ENCODE measurements at regions not wholly inside any gene's neighbourhood (a gene's known extent, or its start where the extent isn't known, plus 50 kb on each side); places are given as distances from the start of the nearest gene placed in this dataset.

DNA sequence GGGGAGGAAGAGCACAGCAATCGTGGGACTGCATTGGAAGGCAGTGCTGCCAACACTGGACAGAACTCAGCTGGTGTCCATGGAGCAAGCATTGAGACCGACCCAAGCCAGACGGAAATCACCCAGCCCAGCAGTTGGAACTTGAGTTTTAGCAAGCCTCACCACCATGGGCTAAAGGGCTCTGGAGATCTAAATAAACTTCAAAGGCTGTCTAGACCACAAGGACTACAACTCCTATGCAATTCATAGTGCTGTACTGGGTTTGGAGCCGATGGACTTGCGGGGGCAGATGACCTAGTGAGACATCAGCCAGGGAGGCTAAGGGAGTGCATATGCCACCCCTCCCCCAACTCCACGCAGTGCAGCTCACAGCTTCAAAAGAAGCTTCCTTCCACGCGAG lies 243.6 kb upstream of the SLC39A10 start:
- H3K36me3 ChIP-seq (ENCODE audit: insufficient read depth, low read length) = no peaks in the 10 kb centered on the region
- no peak overlapping the region for H3K4me3 ChIP-seq (ENCODE audit: low read length, poor library complexity, severe bottlenecking)
- H3K9ac ChIP-seq (ENCODE audit: low read depth, low read length, poor library complexity, severe bottlenecking) = peak overlapping the region; percentile 24
- H3K79me2 ChIP-seq (ENCODE audit: insufficient read depth, low read length) = no peaks in the 10 kb centered on the region
- peak overlapping the region; percentile 37 for H3K4me2 ChIP-seq (ENCODE audit: low read depth, low read length, poor library complexity, severe bottlenecking)
- H3K9me2 ChIP-seq (replicated peaks; ENCODE audit: low read depth, low read length) = no peaks in the 10 kb centered on the region
- TF ChIP-seq EZH2phosphoT487 (IDR thresholded peaks at IDR 0.05; ENCODE audit: borderline replicate concordance) = no peak
- TF ChIP-seq, protein P1, sequence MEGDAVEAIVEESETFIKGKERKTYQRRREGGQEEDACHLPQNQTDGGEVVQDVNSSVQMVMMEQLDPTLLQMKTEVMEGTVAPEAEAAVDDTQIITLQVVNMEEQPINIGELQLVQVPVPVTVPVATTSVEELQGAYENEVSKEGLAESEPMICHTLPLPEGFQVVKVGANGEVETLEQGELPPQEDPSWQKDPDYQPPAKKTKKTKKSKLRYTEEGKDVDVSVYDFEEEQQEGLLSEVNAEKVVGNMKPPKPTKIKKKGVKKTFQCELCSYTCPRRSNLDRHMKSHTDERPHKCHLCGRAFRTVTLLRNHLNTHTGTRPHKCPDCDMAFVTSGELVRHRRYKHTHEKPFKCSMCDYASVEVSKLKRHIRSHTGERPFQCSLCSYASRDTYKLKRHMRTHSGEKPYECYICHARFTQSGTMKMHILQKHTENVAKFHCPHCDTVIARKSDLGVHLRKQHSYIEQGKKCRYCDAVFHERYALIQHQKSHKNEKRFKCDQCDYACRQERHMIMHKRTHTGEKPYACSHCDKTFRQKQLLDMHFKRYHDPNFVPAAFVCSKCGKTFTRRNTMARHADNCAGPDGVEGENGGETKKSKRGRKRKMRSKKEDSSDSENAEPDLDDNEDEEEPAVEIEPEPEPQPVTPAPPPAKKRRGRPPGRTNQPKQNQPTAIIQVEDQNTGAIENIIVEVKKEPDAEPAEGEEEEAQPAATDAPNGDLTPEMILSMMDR (conservative IDR thresholded peaks at IDR 0.05; ENCODE audit: low read length) = no peak
- H3K27me3 ChIP-seq (ENCODE audit: insufficient read depth, low read length, poor library complexity, severe bottlenecking) = no peaks in the 10 kb centered on the region
- no peaks in the 10 kb centered on the region for H3F3A ChIP-seq (ENCODE audit: low read depth)
- H4K20me1 ChIP-seq (ENCODE audit: insufficient read depth, low read length, poor library complexity, severe bottlenecking) = no peaks in the 10 kb centered on the region
- H2AFZ ChIP-seq (ENCODE audit: low read length) = peak overlapping the region; percentile 64; the same call in 1 of the 2 replicates
- H3K4me1 ChIP-seq (ENCODE audit: insufficient read depth, low read length, poor library complexity, severe bottlenecking) = peaks cover 45% of the 10 kb centered on the region
- no peaks in the 10 kb centered on the region for H3K9me3 ChIP-seq (ENCODE audit: insufficient read depth, low read depth, low read length)

DNA sequence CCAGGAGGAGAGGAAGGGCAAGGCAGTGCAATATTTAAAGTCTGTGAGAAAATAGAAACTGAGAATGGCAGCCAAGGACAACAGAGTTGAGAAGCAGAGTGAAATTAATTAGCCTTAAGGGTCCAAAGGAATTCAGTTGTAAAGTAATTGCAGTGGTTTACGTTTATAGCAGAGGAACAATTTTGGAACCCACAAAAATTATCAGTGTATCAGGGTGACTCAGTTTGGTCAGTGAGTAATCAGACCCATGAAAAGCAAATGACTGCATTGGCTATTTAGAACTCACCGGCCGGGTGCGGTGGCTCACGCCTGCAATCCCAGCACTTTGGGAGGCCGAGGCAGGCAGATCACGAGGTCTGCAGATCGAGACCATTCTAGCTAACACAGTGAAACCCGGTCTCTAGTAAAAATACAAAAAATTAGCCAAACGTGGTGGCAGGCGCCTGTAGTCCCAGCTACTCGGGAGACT lies 245.8 kb upstream of the SLC39A10 start:
- no peak overlapping the region for H3K4me2 ChIP-seq (ENCODE audit: low read depth, low read length, poor library complexity, severe bottlenecking)
- H2AFZ ChIP-seq (ENCODE audit: low read length) = no peak overlapping the region
- TF ChIP-seq EZH2phosphoT487 (IDR thresholded peaks at IDR 0.05; ENCODE audit: borderline replicate concordance) = no peak
- TF ChIP-seq, protein P1 (conservative IDR thresholded peaks at IDR 0.05; ENCODE audit: low read length) = no peak

DNA sequence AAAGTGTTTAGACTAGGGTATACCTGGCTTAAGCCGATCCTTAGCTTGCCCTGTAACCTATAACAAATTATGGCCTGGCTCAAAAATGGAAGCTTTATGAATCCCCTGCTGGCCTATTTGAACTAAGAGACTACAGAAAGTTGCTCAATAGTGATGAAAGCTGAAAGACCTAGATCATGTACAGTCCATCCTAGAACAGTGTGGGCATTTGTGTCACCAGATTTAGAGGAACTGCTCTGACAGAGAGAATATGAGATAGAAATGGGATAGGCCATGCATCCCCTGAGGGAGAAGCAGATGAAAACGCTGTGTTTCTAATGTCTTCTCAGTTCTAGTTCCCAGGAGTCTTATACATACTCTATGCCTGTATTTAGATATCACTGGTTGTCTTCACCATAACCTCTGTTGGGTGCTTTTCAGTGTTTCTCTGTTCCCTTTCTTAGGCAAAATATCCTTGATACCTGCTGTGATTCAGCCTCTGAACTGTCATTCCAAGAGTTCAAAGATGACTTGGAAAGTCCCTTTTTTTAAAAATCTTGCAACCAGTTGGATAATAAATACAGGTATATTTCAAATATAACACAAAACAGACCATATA lies 246.9 kb upstream of the SLC39A10 start:
- Histone ChIP-seq H3K4me1 (ENCODE audit: insufficient read depth, low read length, poor library complexity, severe bottlenecking) (peaks cover 65% of the 10 kb centered on the region), H3K27me3 (ENCODE audit: insufficient read depth, low read length, poor library complexity, severe bottlenecking) (no peaks in the 10 kb centered on the region), H3K4me2 (ENCODE audit: low read depth, low read length, poor library complexity, severe bottlenecking) (no peak overlapping the region), H3K79me2 (ENCODE audit: insufficient read depth, low read length) (no peaks in the 10 kb centered on the region), H3F3A (ENCODE audit: low read depth) (no peaks in the 10 kb centered on the region), H3K9ac (ENCODE audit: low read depth, low read length, poor library complexity, severe bottlenecking) (no peak overlapping the region), H3K9me3 (ENCODE audit: insufficient read depth, low read depth, low read length) (no peaks in the 10 kb centered on the region), H2AFZ (ENCODE audit: low read length) (peak overlapping the region; percentile 32; the same call in 1 of the 2 replicates), H3K4me3 (ENCODE audit: low read length, poor library complexity, severe bottlenecking) (no peak overlapping the region), H4K20me1 (ENCODE audit: insufficient read depth, low read length, poor library complexity, severe bottlenecking) (no peaks in the 10 kb centered on the region), H3K9me2 (replicated peaks; ENCODE audit: low read depth, low read length) (no peaks in the 10 kb centered on the region), H3K36me3 (ENCODE audit: insufficient read depth, low read length) (no peaks in the 10 kb centered on the region)
- no peak for TF ChIP-seq EZH2phosphoT487 (IDR thresholded peaks at IDR 0.05; ENCODE audit: borderline replicate concordance)
- TF ChIP-seq, protein P1 (conservative IDR thresholded peaks at IDR 0.05; ENCODE audit: low read length) = no peak

More for the DNA sequence above, 245.8 kb upstream of the SLC39A10 start:
- no peak overlapping the region for H3K9ac ChIP-seq (ENCODE audit: low read depth, low read length, poor library complexity, severe bottlenecking)
- no peak overlapping the region for H3K4me3 ChIP-seq (ENCODE audit: low read length, poor library complexity, severe bottlenecking)
- no peaks in the 10 kb centered on the region for H3K27me3 ChIP-seq (ENCODE audit: insufficient read depth, low read length, poor library complexity, severe bottlenecking)
- no peaks in the 10 kb centered on the region for H3F3A ChIP-seq (ENCODE audit: low read depth)
- no peaks in the 10 kb centered on the region for H3K36me3 ChIP-seq (ENCODE audit: insufficient read depth, low read length)
- H4K20me1 ChIP-seq (ENCODE audit: insufficient read depth, low read length, poor library complexity, severe bottlenecking) = no peaks in the 10 kb centered on the region
- H3K79me2 ChIP-seq (ENCODE audit: insufficient read depth, low read length) = no peaks in the 10 kb centered on the region
- H3K9me3 ChIP-seq (ENCODE audit: insufficient read depth, low read depth, low read length) = no peaks in the 10 kb centered on the region
- H3K4me1 ChIP-seq (ENCODE audit: insufficient read depth, low read length, poor library complexity, severe bottlenecking) = peaks cover 65% of the 10 kb centered on the region
- H3K9me2 ChIP-seq (replicated peaks; ENCODE audit: low read depth, low read length) = no peaks in the 10 kb centered on the region
